ENCODE measurements at regions not wholly inside any gene's neighbourhood (a gene's known extent, or its start where the extent isn't known, plus 50 kb on each side); places are given as distances from the start of the nearest gene placed in this dataset.

- Histone ChIP-seq H3K36me3 (no peaks in the 10 kb centered on the region), H3K4me3 (no peak overlapping the region), H3K27ac (no peak overlapping the region), H3K4me1 (no peaks in the 10 kb centered on the region), H3K27me3 (no peaks in the 10 kb centered on the region), H3K9me3 (no peaks in the 10 kb centered on the region)
- DNase-seq (ENCODE audit: low spot score in 2 of 2), result no peak
- TF ChIP-seq POLR2A (IDR thresholded peaks at IDR 0.05), result no peak
- TF ChIP-seq CTCF (IDR thresholded peaks at IDR 0.05), result no peak
- no peak for TF ChIP-seq POLR2AphosphoS5 (IDR thresholded peaks at IDR 0.05)
- intact Hi-C loops (cut with DNase I; ENCODE audit: low total_unique reads), result no loop called here
These were observed 289.1 kb upstream of the ITGA1 start for GRCh38 chr5:52498607-52499006.

GRCh38 chr5:52502460-52502999, 285.2 kb upstream of the ITGA1 start:
- TF ChIP-seq POLR2AphosphoS5 (IDR thresholded peaks at IDR 0.05), result no peak
- no peak for TF ChIP-seq CTCF (IDR thresholded peaks at IDR 0.05)
- TF ChIP-seq POLR2A (IDR thresholded peaks at IDR 0.05), result no peak
- intact Hi-C loops (cut with DNase I; ENCODE audit: low total_unique reads), result no loop called here
- Histone ChIP-seq H3K27ac (no peak overlapping the region), H3K36me3 (no peaks in the 10 kb centered on the region), H3K4me1 (no peaks in the 10 kb centered on the region), H3K4me3 (no peak overlapping the region), H3K27me3 (no peaks in the 10 kb centered on the region), H3K9me3 (no peaks in the 10 kb centered on the region)
- no peak for DNase-seq (ENCODE audit: low spot score in 2 of 2)

- no peak overlapping the region for H3K27ac ChIP-seq
- H3K27me3 ChIP-seq, result no peaks in the 10 kb centered on the region
- intact Hi-C loops (cut with DNase I; ENCODE audit: low total_unique reads), result no loop called here
- DNase-seq (ENCODE audit: low spot score in 2 of 2), result no peak
- no peaks in the 10 kb centered on the region for H3K36me3 ChIP-seq
- TF ChIP-seq POLR2AphosphoS5 (IDR thresholded peaks at IDR 0.05), result no peak
- TF ChIP-seq CTCF (IDR thresholded peaks at IDR 0.05), result no peak
- TF ChIP-seq POLR2A (IDR thresholded peaks at IDR 0.05), result no peak
- no peaks in the 10 kb centered on the region for H3K4me1 ChIP-seq
- H3K9me3 ChIP-seq, result no peaks in the 10 kb centered on the region
- H3K4me3 ChIP-seq, result no peak overlapping the region
These were observed 283.0 kb upstream of the ITGA1 start for GRCh38 chr5:52504584-52505240.

GRCh38 chr5:52517667-52518066, 270.0 kb upstream of the ITGA1 start:
- Histone ChIP-seq H3K4me3 (no peak overlapping the region), H3K27me3 (no peaks in the 10 kb centered on the region), H3K4me1 (no peaks in the 10 kb centered on the region), H3K9me3 (peaks cover 0 to 4% of the 10 kb centered on the region in 2 donors), H3K36me3 (no peaks in the 10 kb centered on the region), H3K27ac (no peak overlapping the region)
- TF ChIP-seq POLR2AphosphoS5 (IDR thresholded peaks at IDR 0.05) (no peak), POLR2A (IDR thresholded peaks at IDR 0.05) (no peak)
- intact Hi-C loops (cut with DNase I; ENCODE audit: low total_unique reads), result no loop called here
- no peak for DNase-seq (ENCODE audit: low spot score in 2 of 2)

- no peaks in the 10 kb centered on the region for H3K4me1 ChIP-seq
- no peak overlapping the region for H3K4me3 ChIP-seq
- no peak overlapping the region for H3K27ac ChIP-seq
- H3K27me3 ChIP-seq, result no peaks in the 10 kb centered on the region
- peaks cover 0 to 4% of the 10 kb centered on the region in 2 donors for H3K9me3 ChIP-seq
- H3K36me3 ChIP-seq, result no peaks in the 10 kb centered on the region
- DNase-seq (ENCODE audit: low spot score in 2 of 2), result no peak
- intact Hi-C loops (cut with DNase I; ENCODE audit: low total_unique reads), result no loop called here
- no peak for TF ChIP-seq POLR2AphosphoS5 (IDR thresholded peaks at IDR 0.05)
- no peak for TF ChIP-seq POLR2A (IDR thresholded peaks at IDR 0.05)
- TF ChIP-seq CTCF (IDR thresholded peaks at IDR 0.05), result no peak
These were observed 267.5 kb upstream of the ITGA1 start for GRCh38 chr5:52520171-52520570.
